ENCODE measurements at regions not wholly inside any gene's neighbourhood (a gene's known extent, or its start where the extent isn't known, plus 50 kb on each side); places are given as distances from the start of the nearest gene placed in this dataset.

DNA sequence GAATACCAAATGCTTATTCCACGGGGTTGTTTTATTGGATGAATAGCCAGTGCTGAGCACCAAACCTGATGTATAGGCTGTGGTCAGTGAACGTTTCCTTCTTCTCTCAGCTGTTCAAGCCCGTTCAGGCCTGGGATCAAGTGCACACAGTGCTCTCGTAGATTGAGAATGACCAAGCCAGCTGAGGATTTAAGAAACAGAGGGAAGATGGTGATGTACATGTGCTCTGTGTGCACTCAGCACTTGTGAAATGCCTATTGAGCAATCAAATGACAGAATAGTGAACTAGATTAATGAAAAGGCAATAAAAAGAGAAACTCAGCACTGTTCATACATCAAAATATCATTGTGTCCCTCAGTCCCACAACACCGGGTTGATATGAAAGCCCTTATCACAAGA, 302.5 kb downstream of the BMPER start:
- TF ChIP-seq, protein P1, sequence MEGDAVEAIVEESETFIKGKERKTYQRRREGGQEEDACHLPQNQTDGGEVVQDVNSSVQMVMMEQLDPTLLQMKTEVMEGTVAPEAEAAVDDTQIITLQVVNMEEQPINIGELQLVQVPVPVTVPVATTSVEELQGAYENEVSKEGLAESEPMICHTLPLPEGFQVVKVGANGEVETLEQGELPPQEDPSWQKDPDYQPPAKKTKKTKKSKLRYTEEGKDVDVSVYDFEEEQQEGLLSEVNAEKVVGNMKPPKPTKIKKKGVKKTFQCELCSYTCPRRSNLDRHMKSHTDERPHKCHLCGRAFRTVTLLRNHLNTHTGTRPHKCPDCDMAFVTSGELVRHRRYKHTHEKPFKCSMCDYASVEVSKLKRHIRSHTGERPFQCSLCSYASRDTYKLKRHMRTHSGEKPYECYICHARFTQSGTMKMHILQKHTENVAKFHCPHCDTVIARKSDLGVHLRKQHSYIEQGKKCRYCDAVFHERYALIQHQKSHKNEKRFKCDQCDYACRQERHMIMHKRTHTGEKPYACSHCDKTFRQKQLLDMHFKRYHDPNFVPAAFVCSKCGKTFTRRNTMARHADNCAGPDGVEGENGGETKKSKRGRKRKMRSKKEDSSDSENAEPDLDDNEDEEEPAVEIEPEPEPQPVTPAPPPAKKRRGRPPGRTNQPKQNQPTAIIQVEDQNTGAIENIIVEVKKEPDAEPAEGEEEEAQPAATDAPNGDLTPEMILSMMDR (IDR thresholded peaks at IDR 0.05; ENCODE audit: control insufficient read depth, extremely low read depth, insufficient read depth) = no peak
- no peak overlapping the region for H3K4me3 ChIP-seq (ENCODE audit: low read depth, low read length)
- DNase-seq (ENCODE audit: low read depth) = no peak

DNA sequence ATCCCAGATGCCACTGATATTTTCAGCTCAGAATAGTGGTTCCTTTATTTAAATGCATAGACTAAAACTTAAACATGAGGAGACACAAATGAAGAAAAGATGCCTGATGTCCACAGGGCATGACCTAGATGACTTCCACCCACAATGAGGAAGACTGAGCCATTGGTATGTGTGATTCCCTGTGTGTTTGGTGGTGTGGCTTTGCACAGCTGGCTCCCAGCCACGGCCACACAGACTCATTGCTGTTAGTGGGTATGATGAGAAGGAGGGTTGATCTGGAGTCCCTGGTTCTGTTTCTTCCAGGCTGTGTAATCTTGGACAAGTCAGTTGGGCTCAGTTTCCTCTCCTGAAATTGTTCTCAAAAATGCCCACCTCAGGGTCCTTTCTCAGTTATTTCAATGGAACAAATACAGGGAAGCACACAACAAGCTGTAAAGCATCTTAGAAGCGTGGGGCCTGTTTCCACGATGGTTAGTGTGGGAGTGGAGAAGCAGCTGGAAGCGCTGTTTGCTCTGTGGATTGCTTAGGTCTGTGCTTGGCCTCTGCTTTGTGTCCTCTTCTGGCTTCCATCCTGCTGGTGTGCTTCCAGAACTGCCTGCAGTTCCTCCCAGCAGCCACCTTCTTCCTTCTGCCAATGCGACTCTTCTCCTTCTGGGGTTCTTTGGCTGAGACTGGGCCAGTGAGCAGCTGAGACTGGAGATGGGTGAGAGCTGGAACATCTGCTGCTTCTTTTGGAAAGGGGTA, 303.7 kb downstream of the BMPER start:
- TF ChIP-seq, protein P1 (IDR thresholded peaks at IDR 0.05; ENCODE audit: control insufficient read depth, extremely low read depth, insufficient read depth) = no peak
- no peak for DNase-seq (ENCODE audit: low read depth)
- no peak overlapping the region for H3K4me3 ChIP-seq (ENCODE audit: low read depth, low read length)

DNA sequence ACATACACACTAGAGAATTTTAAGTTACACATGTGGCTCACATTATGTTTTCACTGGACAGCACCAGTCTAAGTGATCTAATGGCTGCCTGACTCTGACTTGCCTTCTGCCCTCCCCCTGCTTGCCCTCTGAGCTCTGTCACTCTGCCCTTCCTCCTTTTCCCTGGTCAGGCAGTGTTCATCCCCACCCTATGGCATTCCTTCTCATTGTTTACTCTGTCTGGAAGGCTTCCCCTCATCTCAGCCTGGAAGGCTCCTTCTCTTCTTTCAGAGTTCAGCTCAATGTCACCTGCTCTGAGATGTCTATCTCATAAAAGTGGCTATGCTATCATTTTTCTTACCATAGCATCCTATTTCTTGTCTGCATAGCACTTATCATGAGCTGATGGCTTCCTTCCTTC, 305.7 kb downstream of the BMPER start:
- H3K4me3 ChIP-seq (ENCODE audit: low read depth, low read length) = no peak overlapping the region
- TF ChIP-seq, protein P1 (IDR thresholded peaks at IDR 0.05; ENCODE audit: control insufficient read depth, extremely low read depth, insufficient read depth) = no peak
- no peak for DNase-seq (ENCODE audit: low read depth)

DNA sequence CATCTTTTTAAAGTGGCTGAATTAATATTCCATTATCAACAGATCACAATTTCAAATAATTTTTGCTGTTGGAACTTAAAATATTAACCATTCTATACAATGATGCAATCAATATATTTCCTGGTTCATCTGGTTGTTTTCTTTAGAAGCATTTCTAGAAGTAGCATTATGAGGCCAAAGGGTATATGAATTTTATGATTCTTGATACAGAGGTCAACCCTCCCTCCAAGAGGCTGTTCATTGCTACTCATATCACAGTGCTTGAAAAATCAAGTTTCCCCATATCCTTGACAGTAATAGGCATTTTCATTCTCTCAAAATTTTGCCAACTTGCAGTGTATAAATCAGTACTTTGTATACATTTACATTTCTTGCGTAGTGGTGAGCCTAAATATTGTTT, 312.6 kb downstream of the BMPER start:
- TF ChIP-seq, protein P1 (IDR thresholded peaks at IDR 0.05; ENCODE audit: control insufficient read depth, extremely low read depth, insufficient read depth) = no peak
- DNase-seq (ENCODE audit: low read depth) = no peak
- H3K4me3 ChIP-seq (ENCODE audit: low read depth, low read length) = no peak overlapping the region

DNA sequence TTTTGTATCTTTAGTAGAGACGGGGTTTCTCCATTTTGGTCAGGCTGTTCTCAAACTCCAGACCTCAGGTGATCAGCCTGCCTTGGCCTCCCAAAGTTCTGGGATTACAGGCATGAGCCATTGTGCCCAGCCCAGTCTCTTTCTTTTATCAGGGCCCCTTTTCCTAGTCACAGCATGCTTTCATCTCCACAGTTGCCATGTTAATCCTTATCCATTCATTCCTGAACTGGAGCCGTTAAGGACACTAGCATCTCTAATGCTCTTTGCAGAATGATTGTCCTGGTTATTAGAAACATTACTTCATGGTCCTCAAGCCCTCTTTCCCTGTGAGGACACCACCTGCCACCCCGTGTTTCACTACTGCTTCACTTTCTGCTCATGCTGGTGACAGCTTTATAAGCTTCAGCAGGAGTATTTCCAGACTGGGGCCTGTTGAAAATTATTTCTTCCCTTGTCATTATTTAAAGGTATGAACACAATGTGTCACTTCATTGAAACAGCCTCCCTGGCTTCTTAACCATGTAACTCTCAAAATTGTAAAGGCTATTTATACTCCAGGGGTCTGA, 313.9 kb downstream of the BMPER start:
- DNase-seq (ENCODE audit: low read depth) = no peak
- no peak overlapping the region for H3K4me3 ChIP-seq (ENCODE audit: low read depth, low read length)
- TF ChIP-seq, protein P1 (IDR thresholded peaks at IDR 0.05; ENCODE audit: control insufficient read depth, extremely low read depth, insufficient read depth) = no peak

DNA sequence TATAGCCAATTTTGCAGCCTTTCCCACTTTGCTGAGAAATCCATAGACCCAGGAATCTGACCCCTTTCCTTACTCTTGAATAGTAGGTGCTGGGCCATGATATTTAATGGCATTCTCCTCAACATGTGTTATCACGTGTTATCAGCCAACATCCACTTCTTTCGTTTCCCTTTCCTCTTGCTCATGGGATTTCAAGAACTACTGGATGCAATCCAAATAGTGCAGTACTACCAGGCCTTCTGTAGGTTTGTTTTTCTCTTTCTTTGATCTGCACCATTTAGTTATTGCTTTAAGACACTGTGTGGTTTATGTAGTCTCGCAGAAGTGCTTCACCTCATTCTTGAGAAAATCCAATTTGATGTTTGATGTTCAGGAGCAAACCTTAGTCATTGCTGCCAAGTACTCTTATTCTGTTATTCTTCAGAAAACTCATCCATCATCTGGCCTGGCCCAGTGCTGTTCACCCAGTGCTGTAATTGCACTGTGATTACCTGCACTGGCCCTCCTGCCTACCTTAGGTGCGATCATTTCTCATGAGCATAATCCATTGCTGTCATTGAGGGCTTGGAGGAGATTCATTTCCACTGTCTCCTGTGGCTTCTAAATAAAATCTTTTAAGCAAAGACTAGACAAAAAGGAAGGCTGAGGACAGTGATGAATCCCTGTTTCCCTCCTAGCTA, 315.3 kb downstream of the BMPER start:
- TF ChIP-seq, protein P1 (IDR thresholded peaks at IDR 0.05; ENCODE audit: control insufficient read depth, extremely low read depth, insufficient read depth) = no peak
- no peak for DNase-seq (ENCODE audit: low read depth)
- H3K4me3 ChIP-seq (ENCODE audit: low read depth, low read length) = no peak overlapping the region

Data from LNCaP clone FGC (cell line).